ENCODE measurements at regions not wholly inside any gene's neighbourhood (a gene's known extent, or its start where the extent isn't known, plus 50 kb on each side); places are given as distances from the start of the nearest gene placed in this dataset.

- H3K36me3 Mint-ChIP-seq (ENCODE audit: insufficient read depth, unreplicated experiment), result no peaks in the 10 kb centered on the region
- H3K4me3 ChIP-seq (ENCODE audit: low read depth, low read length), result no peak overlapping the region
- no peak overlapping the region for H3K4me3 Mint-ChIP-seq (ENCODE audit: unreplicated experiment)
- no peaks in the 10 kb centered on the region for H3K4me1 ChIP-seq
- ChIA-PET POLR2A (no interaction called here), CTCF (no interaction called here)
- no peaks in the 10 kb centered on the region for H3K9me3 ChIP-seq
- H3K27me3 ChIP-seq (replicated peaks; ENCODE audit: control insufficient read depth, insufficient read depth, low read length), result no peaks in the 10 kb centered on the region
- BruUV-seq (replicated peaks), result no TSS peak
- H3K27ac Mint-ChIP-seq (ENCODE audit: unreplicated experiment), result no peak overlapping the region
- no peak for TF ChIP-seq CTCF (IDR thresholded peaks at IDR 0.05; ENCODE audit: insufficient read depth in 1 of 2, low read depth in 1 of 2, low read length in 1 of 2, severe bottlenecking in 1 of 2, unreplicated experiment in 1 of 2)
- intact Hi-C loops (cut with micrococcal nuclease; ENCODE audit: unreplicated experiment), result no loop called here
- no peaks in the 10 kb centered on the region for H3K27me3 Mint-ChIP-seq (ENCODE audit: insufficient read depth, unreplicated experiment)
- no peaks in the 10 kb centered on the region for H3K36me3 ChIP-seq (ENCODE audit: control insufficient read depth, insufficient read depth, low read length)
- peaks cover 22% of the 10 kb centered on the region for H3K9me3 Mint-ChIP-seq (ENCODE audit: unreplicated experiment)
- H3K4me1 Mint-ChIP-seq (ENCODE audit: low read depth, unreplicated experiment), result no peaks in the 10 kb centered on the region
- no peak for DNase-seq
Measured at GRCh38 chr10:108709927-108710722, 1213.2 kb downstream of the XPNPEP1 start.

GRCh38 chr10:108708363-108708762 lies 1214.9 kb downstream of the XPNPEP1 start:
- H3K9me3 ChIP-seq, result no peaks in the 10 kb centered on the region

GRCh38 chr10:108696792-108697477 lies 1226.4 kb downstream of the XPNPEP1 start:
- no peak overlapping the region for H3K27ac Mint-ChIP-seq (ENCODE audit: unreplicated experiment)
- Histone ChIP-seq H3K4me3 (ENCODE audit: low read depth, low read length) (no peak overlapping the region), H3K36me3 (ENCODE audit: control insufficient read depth, insufficient read depth, low read length) (no peaks in the 10 kb centered on the region), H3K27me3 (replicated peaks; ENCODE audit: control insufficient read depth, insufficient read depth, low read length) (no peaks in the 10 kb centered on the region), H3K9me3 (no peaks in the 10 kb centered on the region), H3K4me1 (no peaks in the 10 kb centered on the region)
- no peak for DNase-seq
- no peak for TF ChIP-seq CTCF (IDR thresholded peaks at IDR 0.05; ENCODE audit: insufficient read depth in 1 of 2, low read depth in 1 of 2, low read length in 1 of 2, severe bottlenecking in 1 of 2, unreplicated experiment in 1 of 2)
- peaks cover 2% of the 10 kb centered on the region for H3K27me3 Mint-ChIP-seq (ENCODE audit: insufficient read depth, unreplicated experiment)
- no TSS peak for BruUV-seq (replicated peaks)
- ChIA-PET POLR2A (no interaction called here), CTCF (no interaction called here)
- intact Hi-C loops (cut with micrococcal nuclease; ENCODE audit: unreplicated experiment), result no loop called here
- H3K36me3 Mint-ChIP-seq (ENCODE audit: insufficient read depth, unreplicated experiment), result no peaks in the 10 kb centered on the region
- H3K9me3 Mint-ChIP-seq (ENCODE audit: unreplicated experiment), result no peaks in the 10 kb centered on the region
- H3K4me3 Mint-ChIP-seq (ENCODE audit: unreplicated experiment), result no peak overlapping the region
- H3K4me1 Mint-ChIP-seq (ENCODE audit: low read depth, unreplicated experiment), result no peaks in the 10 kb centered on the region

More at GRCh38 chr10:108708363-108708762, 1214.9 kb downstream of the XPNPEP1 start:
- H3K27me3 Mint-ChIP-seq (ENCODE audit: insufficient read depth, unreplicated experiment), result no peaks in the 10 kb centered on the region
- peaks cover 10% of the 10 kb centered on the region for H3K9me3 Mint-ChIP-seq (ENCODE audit: unreplicated experiment)
- TF ChIP-seq CTCF (IDR thresholded peaks at IDR 0.05; ENCODE audit: insufficient read depth in 1 of 2, low read depth in 1 of 2, low read length in 1 of 2, severe bottlenecking in 1 of 2, unreplicated experiment in 1 of 2), result no peak
- no peak for DNase-seq
- H3K4me1 Mint-ChIP-seq (ENCODE audit: low read depth, unreplicated experiment), result no peaks in the 10 kb centered on the region
- no TSS peak for BruUV-seq (replicated peaks)
- H3K27ac Mint-ChIP-seq (ENCODE audit: unreplicated experiment), result no peak overlapping the region
- no peak overlapping the region for H3K4me3 Mint-ChIP-seq (ENCODE audit: unreplicated experiment)
- H3K4me1 ChIP-seq, result no peaks in the 10 kb centered on the region
- H3K36me3 Mint-ChIP-seq (ENCODE audit: insufficient read depth, unreplicated experiment), result no peaks in the 10 kb centered on the region
- intact Hi-C loops (cut with micrococcal nuclease; ENCODE audit: unreplicated experiment), result no loop called here
- no peaks in the 10 kb centered on the region for H3K27me3 ChIP-seq (replicated peaks; ENCODE audit: control insufficient read depth, insufficient read depth, low read length)
- no peak overlapping the region for H3K4me3 ChIP-seq (ENCODE audit: low read depth, low read length)
- CTCF ChIA-PET, result no interaction called here
- no peaks in the 10 kb centered on the region for H3K36me3 ChIP-seq (ENCODE audit: control insufficient read depth, insufficient read depth, low read length)
- POLR2A ChIA-PET, result no interaction called here
